PC-3 (cell line): ENCODE measurements at regions not wholly inside any gene's neighbourhood (a gene's known extent, or its start where the extent isn't known, plus 50 kb on each side); places are given as distances from the start of the nearest gene placed in this dataset.
"Not testable (repeated sequence)": the region's sequence is repeated elsewhere in the genome, so short reads cannot be mapped to it uniquely, and the experiment has no call there.

ENCODE experiments used
- EZH2 ChIP-seq: fragments of 300-600 bp; sonication (generic); IDR thresholded peaks from one replicate; pipeline ENCODE4 v1.6.1; 2017; ENCODE audit warnings: antibody characterized with exemption, mild to moderate bottlenecking, low read length; ENCODE audit not compliant: unreplicated experiment
- EZH2phosphoT487 ChIP-seq: fragments of 300-600 bp; sonication (generic); IDR thresholded peaks from 2 replicates; pipeline ENCODE4 v1.6.1; 2018; ENCODE audit warnings: mild to moderate bottlenecking, antibody characterized with exemption, low read length, borderline replicate concordance
- TF ChIP-seq, protein P1 (sequence below): fragments of 300-600 bp; sonication (generic); conservative IDR thresholded peaks from 2 replicates; pipeline ENCODE4 v1.5.1; 2017; ENCODE audit warnings: antibody characterized with exemption, low read depth, mild to moderate bottlenecking, low read length

DNA sequence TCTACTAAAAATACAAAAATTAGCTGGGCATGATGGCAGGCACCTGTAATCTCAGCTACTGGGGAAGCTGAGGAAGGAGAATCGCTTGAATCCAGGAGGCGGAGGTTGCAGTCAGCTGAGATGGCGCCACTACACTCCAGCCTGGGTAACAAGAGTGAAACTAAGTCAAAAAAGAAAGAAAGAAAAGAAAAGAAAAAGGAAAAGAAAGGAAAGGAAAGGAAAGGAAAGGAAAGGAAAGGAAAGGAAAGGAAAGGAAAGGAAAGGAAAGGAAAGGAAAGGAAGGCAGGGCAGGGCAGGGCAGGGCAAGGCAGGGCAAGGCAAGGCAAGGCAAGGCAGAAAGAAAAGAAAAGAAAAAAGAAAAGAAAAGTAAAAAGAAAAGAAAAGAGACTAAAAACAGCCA is 121.4 kb downstream of the ANXA5 start:
- TF ChIP-seq, protein P1, sequence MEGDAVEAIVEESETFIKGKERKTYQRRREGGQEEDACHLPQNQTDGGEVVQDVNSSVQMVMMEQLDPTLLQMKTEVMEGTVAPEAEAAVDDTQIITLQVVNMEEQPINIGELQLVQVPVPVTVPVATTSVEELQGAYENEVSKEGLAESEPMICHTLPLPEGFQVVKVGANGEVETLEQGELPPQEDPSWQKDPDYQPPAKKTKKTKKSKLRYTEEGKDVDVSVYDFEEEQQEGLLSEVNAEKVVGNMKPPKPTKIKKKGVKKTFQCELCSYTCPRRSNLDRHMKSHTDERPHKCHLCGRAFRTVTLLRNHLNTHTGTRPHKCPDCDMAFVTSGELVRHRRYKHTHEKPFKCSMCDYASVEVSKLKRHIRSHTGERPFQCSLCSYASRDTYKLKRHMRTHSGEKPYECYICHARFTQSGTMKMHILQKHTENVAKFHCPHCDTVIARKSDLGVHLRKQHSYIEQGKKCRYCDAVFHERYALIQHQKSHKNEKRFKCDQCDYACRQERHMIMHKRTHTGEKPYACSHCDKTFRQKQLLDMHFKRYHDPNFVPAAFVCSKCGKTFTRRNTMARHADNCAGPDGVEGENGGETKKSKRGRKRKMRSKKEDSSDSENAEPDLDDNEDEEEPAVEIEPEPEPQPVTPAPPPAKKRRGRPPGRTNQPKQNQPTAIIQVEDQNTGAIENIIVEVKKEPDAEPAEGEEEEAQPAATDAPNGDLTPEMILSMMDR: not testable (repeated sequence)
- not testable (repeated sequence) for TF ChIP-seq EZH2, EZH2phosphoT487
